Esophagus squamous epithelium (tissue), 5 donors: ENCODE measurements at regions not wholly inside any gene's neighbourhood (a gene's known extent, or its start where the extent isn't known, plus 50 kb on each side); places are given as distances from the start of the nearest gene placed in this dataset.

Source experiments
- DNase-seq: peaks from one replicate; lab custom pipeline; 2025; lab: John Stamatoyannopoulos, UW
- H3K27ac ChIP-seq, 4 donors: fragments of 200-600 bp; sonication (generic); one replicate each; pipeline ENCODE4 v1.5.1; 2016 to 2019; ENCODE audit warnings: mild to moderate bottlenecking in 1 of 4
- H3K27me3 ChIP-seq, 4 donors: fragments of 200-600 bp; sonication (generic); 1 replicate in 3 of 4; 2 replicates in 1 of 4; pipeline versions ENCODE4 v1.5.1 to v1.6.0; 2017 to 2021; ENCODE audit warnings: antibody characterized with exemption in 1 of 4
- H3K36me3 ChIP-seq, 3 donors: fragments of 200-600 bp; sonication (generic); one replicate each; pipeline ENCODE4 v1.5.1; 2016 to 2019
- H3K4me1 ChIP-seq, 3 donors: fragments of 200-600 bp; sonication (generic); one replicate each; pipeline ENCODE4 v1.5.1; 2017 to 2019
- H3K4me3 ChIP-seq, 4 donors: fragments of 200-600 bp; sonication (generic); 1 replicate in 3 of 4; 2 replicates in 1 of 4; pipeline ENCODE4 v1.5.1; 2016 to 2019; ENCODE audit warnings: mild to moderate bottlenecking in 2 of 4, moderate library complexity in 1 of 4
- H3K9me3 ChIP-seq, 3 donors: fragments of 200-600 bp; sonication (generic); one replicate each; pipeline ENCODE4 v1.5.1; 2016 to 2019
- CTCF ChIP-seq, 6 experiments: fragments of 450-650 bp in 4 of 6; fragments of 200-600 bp in 2 of 6; sonication (generic) in 2 of 6; IDR thresholded peaks; one replicate each; pipeline ENCODE4 v1.5.1; 2016 to 2019; ENCODE audit warnings: antibody characterized with exemption in 6 of 6, mild to moderate bottlenecking in 4 of 6, moderate library complexity in 4 of 6
- POLR2A ChIP-seq, 4 donors: fragments of 450-650 bp; IDR thresholded peaks; one replicate each; pipeline ENCODE4 v1.6.1; 2017; ENCODE audit warnings: antibody characterized with exemption in 4 of 4, mild to moderate bottlenecking in 4 of 4, moderate library complexity in 3 of 4
- WGBS, 2 donors: methylation state at CpG; one replicate each; pipeline ENCODE4 v1.1.5; 2018; 5-methylcytosine and 5-hydroxymethylcytosine counted together
- intact Hi-C: fragments of 100-400 bp; cut with DNase I; formaldehyde crosslinking; loops from one replicate; pipeline ENCODE4 v1.15.0; 2022
- donor health status: DM: yes; HTN: yes; CAD: no.

- peaks cover 0 to 3% (median 0%) of the 10 kb centered on the region in 4 donors for H3K27me3 ChIP-seq
- no peak for DNase-seq
Measured at GRCh38 chr4:126807132-126807531, 825.6 kb upstream of the INTU start.

GRCh38 chr4:126812076-126812475 lies 820.7 kb upstream of the INTU start:
- H3K9me3 ChIP-seq, result no peaks in the 10 kb centered on the region
- peaks cover 0 to 12% (median 0%) of the 10 kb centered on the region in 4 donors for H3K27me3 ChIP-seq
- no peaks in the 10 kb centered on the region for H3K36me3 ChIP-seq
- DNase-seq, result no peak
- no peak overlapping the region for H3K4me3 ChIP-seq
- H3K27ac ChIP-seq, result no peak overlapping the region
- H3K4me1 ChIP-seq, result no peaks in the 10 kb centered on the region
- intact Hi-C loops, result no loop called here
- TF ChIP-seq POLR2A (IDR thresholded peaks at IDR 0.05) (no peak), CTCF (IDR thresholded peaks at IDR 0.05) (no peak)

More at GRCh38 chr4:126807132-126807531, 825.6 kb upstream of the INTU start:
- no peak for TF ChIP-seq CTCF (IDR thresholded peaks at IDR 0.05)
- TF ChIP-seq POLR2A (IDR thresholded peaks at IDR 0.05), result no peak
- no peaks in the 10 kb centered on the region for H3K36me3 ChIP-seq
- H3K4me1 ChIP-seq, result no peaks in the 10 kb centered on the region
- no peaks in the 10 kb centered on the region for H3K9me3 ChIP-seq
- intact Hi-C loops, result no loop called here
- no peak overlapping the region for H3K4me3 ChIP-seq
- 40 to 58% methylated on average over 1 of the region's 1 CpG for WGBS, 2 donors
- no peak overlapping the region for H3K27ac ChIP-seq

- H3K36me3 ChIP-seq, result no peaks in the 10 kb centered on the region
Measured at GRCh38 chr4:126820631-126821030, 812.1 kb upstream of the INTU start.

GRCh38 chr4:126821152-126821551 lies 811.6 kb upstream of the INTU start:
- H3K27ac ChIP-seq, result no peak overlapping the region
- H3K4me3 ChIP-seq, result no peak overlapping the region
- intact Hi-C loops, result no loop called here
- H3K36me3 ChIP-seq, result no peaks in the 10 kb centered on the region
- no peaks in the 10 kb centered on the region for H3K4me1 ChIP-seq
- peaks cover 0 to 51% (median 0%) of the 10 kb centered on the region in 4 donors for H3K27me3 ChIP-seq
- WGBS, 2 donors, result 90 to 91% methylated on average over 1 of the region's 1 CpG
- no peak for TF ChIP-seq CTCF (IDR thresholded peaks at IDR 0.05)
- TF ChIP-seq POLR2A (IDR thresholded peaks at IDR 0.05), result no peak
- DNase-seq, result no peak
- peaks cover 0 to 13% (median 0%) of the 10 kb centered on the region in 3 donors for H3K9me3 ChIP-seq

More at GRCh38 chr4:126820631-126821030, 812.1 kb upstream of the INTU start:
- intact Hi-C loops, result no loop called here
- no peak for DNase-seq
- Histone ChIP-seq H3K27me3 (peaks cover 0 to 47% (median 0%) of the 10 kb centered on the region in 4 donors), H3K9me3 (peaks cover 0 to 13% (median 0%) of the 10 kb centered on the region in 3 donors), H3K27ac (no peak overlapping the region), H3K4me3 (no peak overlapping the region), H3K4me1 (no peaks in the 10 kb centered on the region)
- TF ChIP-seq CTCF (IDR thresholded peaks at IDR 0.05), result no peak
- TF ChIP-seq POLR2A (IDR thresholded peaks at IDR 0.05), result no peak
- 72 to 97% methylated on average over 1 of the region's 1 CpG for WGBS, 2 donors

GRCh38 chr4:126825083-126825482 lies 807.7 kb upstream of the INTU start:
- intact Hi-C loops, result no loop called here
- H3K27ac ChIP-seq, result no peak overlapping the region
- peaks cover 0 to 21% (median 5%) of the 10 kb centered on the region in 3 donors for H3K9me3 ChIP-seq
- no peaks in the 10 kb centered on the region for H3K36me3 ChIP-seq
- DNase-seq, result no peak
- peaks cover 0 to 63% (median 0%) of the 10 kb centered on the region in 4 donors for H3K27me3 ChIP-seq
- H3K4me1 ChIP-seq, result no peaks in the 10 kb centered on the region
- TF ChIP-seq CTCF (IDR thresholded peaks at IDR 0.05), result no peak
- no peak for TF ChIP-seq POLR2A (IDR thresholded peaks at IDR 0.05)
- WGBS, 2 donors, result 74 to 94% methylated on average over 3 of the region's 3 CpGs
- H3K4me3 ChIP-seq, result no peak overlapping the region
